ENCODE measurements at regions not wholly inside any gene's neighbourhood (a gene's known extent, or its start where the extent isn't known, plus 50 kb on each side); places are given as distances from the start of the nearest gene placed in this dataset.
"Not testable (repeated sequence)": the region's sequence is repeated elsewhere in the genome, so short reads cannot be mapped to it uniquely, and the experiment has no call there.

- Histone ChIP-seq H3K79me2 (ENCODE audit: low read length) (no peaks in the 10 kb centered on the region), H3K4me3 (ENCODE audit: low read length) (no peak overlapping the region), H2AFZ (ENCODE audit: low read length) (no peak overlapping the region), H3K27ac (ENCODE audit: low read length) (no peak overlapping the region), H3K9ac (ENCODE audit: low read length) (no peak overlapping the region), H3K9me2 (replicated peaks; ENCODE audit: insufficient read depth, low read length) (no peaks in the 10 kb centered on the region), H3K27me3 (ENCODE audit: low read length) (no peaks in the 10 kb centered on the region), H4K20me1 (ENCODE audit: insufficient read depth, low read depth, low read length) (no peaks in the 10 kb centered on the region), H3K36me3 (ENCODE audit: insufficient read depth, low read length) (no peaks in the 10 kb centered on the region), H3K4me2 (ENCODE audit: low read depth, low read length, poor library complexity, severe bottlenecking) (no peak overlapping the region), H3K4me1 (ENCODE audit: low read length) (no peaks in the 10 kb centered on the region), H3K9me3 (ENCODE audit: low read length) (no peaks in the 10 kb centered on the region)
- DNase-seq, result no peak
Observed at GRCh38 chr12:67546746-67547145, 101.8 kb upstream of the DYRK2 start.

GRCh38 chr12:67555075-67555717 lies 93.3 kb upstream of the DYRK2 start:
- H3K27ac ChIP-seq (ENCODE audit: low read length); H4K20me1 ChIP-seq (ENCODE audit: insufficient read depth, low read depth, low read length); H3K36me3 ChIP-seq (ENCODE audit: insufficient read depth, low read length); H3K9me3 ChIP-seq (ENCODE audit: low read length); DNase-seq; H2AFZ ChIP-seq (ENCODE audit: low read length); H3K4me2 ChIP-seq (ENCODE audit: low read depth, low read length, poor library complexity, severe bottlenecking); H3K79me2 ChIP-seq (ENCODE audit: low read length); H3K9ac ChIP-seq (ENCODE audit: low read length); H3K4me1 ChIP-seq (ENCODE audit: low read length); H3K27me3 ChIP-seq (ENCODE audit: low read length); H3K4me3 ChIP-seq (ENCODE audit: low read length); H3K9me2 ChIP-seq (replicated peaks; ENCODE audit: insufficient read depth, low read length): not testable (repeated sequence)

GRCh38 chr12:67558775-67559174 lies 89.8 kb upstream of the DYRK2 start:
- Histone ChIP-seq H3K4me1 (ENCODE audit: low read length) (no peaks in the 10 kb centered on the region), H2AFZ (ENCODE audit: low read length) (no peak overlapping the region), H3K36me3 (ENCODE audit: insufficient read depth, low read length) (no peaks in the 10 kb centered on the region), H3K9me2 (replicated peaks; ENCODE audit: insufficient read depth, low read length) (no peaks in the 10 kb centered on the region), H3K4me3 (ENCODE audit: low read length) (no peak overlapping the region), H3K27me3 (ENCODE audit: low read length) (no peaks in the 10 kb centered on the region), H3K27ac (ENCODE audit: low read length) (no peak overlapping the region), H3K9me3 (ENCODE audit: low read length) (no peaks in the 10 kb centered on the region), H3K4me2 (ENCODE audit: low read depth, low read length, poor library complexity, severe bottlenecking) (no peak overlapping the region), H4K20me1 (ENCODE audit: insufficient read depth, low read depth, low read length) (no peaks in the 10 kb centered on the region), H3K79me2 (ENCODE audit: low read length) (no peaks in the 10 kb centered on the region), H3K9ac (ENCODE audit: low read length) (no peak overlapping the region)
- no peak for DNase-seq

GRCh38 chr12:67559751-67560150 lies 88.8 kb upstream of the DYRK2 start:
- Histone ChIP-seq H4K20me1 (ENCODE audit: insufficient read depth, low read depth, low read length) (no peaks in the 10 kb centered on the region), H3K9ac (ENCODE audit: low read length) (no peak overlapping the region), H3K27ac (ENCODE audit: low read length) (no peak overlapping the region), H3K4me2 (ENCODE audit: low read depth, low read length, poor library complexity, severe bottlenecking) (no peak overlapping the region), H3K27me3 (ENCODE audit: low read length) (no peaks in the 10 kb centered on the region), H3K4me1 (ENCODE audit: low read length) (no peaks in the 10 kb centered on the region), H3K36me3 (ENCODE audit: insufficient read depth, low read length) (no peaks in the 10 kb centered on the region), H2AFZ (ENCODE audit: low read length) (no peak overlapping the region), H3K4me3 (ENCODE audit: low read length) (no peak overlapping the region), H3K9me2 (replicated peaks; ENCODE audit: insufficient read depth, low read length) (no peaks in the 10 kb centered on the region), H3K79me2 (ENCODE audit: low read length) (no peaks in the 10 kb centered on the region), H3K9me3 (ENCODE audit: low read length) (no peaks in the 10 kb centered on the region)
- no peak for DNase-seq

GRCh38 chr12:67562513-67563287 lies 85.8 kb upstream of the DYRK2 start:
- no peaks in the 10 kb centered on the region for H3K79me2 ChIP-seq (ENCODE audit: low read length)

GRCh38 chr12:67568055-67568454 lies 80.5 kb upstream of the DYRK2 start:
- H3K36me3 ChIP-seq (ENCODE audit: insufficient read depth, low read length), result no peaks in the 10 kb centered on the region
- no peaks in the 10 kb centered on the region for H3K79me2 ChIP-seq (ENCODE audit: low read length)
- H3K27me3 ChIP-seq (ENCODE audit: low read length), result no peaks in the 10 kb centered on the region
- no peaks in the 10 kb centered on the region for H3K9me3 ChIP-seq (ENCODE audit: low read length)
- no peak for DNase-seq
- no peak overlapping the region for H3K27ac ChIP-seq (ENCODE audit: low read length)
- H3K4me1 ChIP-seq (ENCODE audit: low read length), result no peaks in the 10 kb centered on the region
- H2AFZ ChIP-seq (ENCODE audit: low read length), result no peak overlapping the region
- no peak overlapping the region for H3K4me2 ChIP-seq (ENCODE audit: low read depth, low read length, poor library complexity, severe bottlenecking)
- no peak overlapping the region for H3K4me3 ChIP-seq (ENCODE audit: low read length)
- H3K9me2 ChIP-seq (replicated peaks; ENCODE audit: insufficient read depth, low read length), result no peaks in the 10 kb centered on the region
- H4K20me1 ChIP-seq (ENCODE audit: insufficient read depth, low read depth, low read length), result no peaks in the 10 kb centered on the region
- H3K9ac ChIP-seq (ENCODE audit: low read length), result no peak overlapping the region

More at GRCh38 chr12:67562513-67563287, 85.8 kb upstream of the DYRK2 start:
- Histone ChIP-seq H3K27ac (ENCODE audit: low read length) (no peak overlapping the region), H3K9ac (ENCODE audit: low read length) (no peak overlapping the region), H3K4me1 (ENCODE audit: low read length) (no peaks in the 10 kb centered on the region), H4K20me1 (ENCODE audit: insufficient read depth, low read depth, low read length) (no peaks in the 10 kb centered on the region), H3K36me3 (ENCODE audit: insufficient read depth, low read length) (no peaks in the 10 kb centered on the region), H3K4me3 (ENCODE audit: low read length) (no peak overlapping the region), H2AFZ (ENCODE audit: low read length) (no peak overlapping the region), H3K9me2 (replicated peaks; ENCODE audit: insufficient read depth, low read length) (no peaks in the 10 kb centered on the region), H3K27me3 (ENCODE audit: low read length) (no peaks in the 10 kb centered on the region), H3K9me3 (ENCODE audit: low read length) (no peaks in the 10 kb centered on the region), H3K4me2 (ENCODE audit: low read depth, low read length, poor library complexity, severe bottlenecking) (no peak overlapping the region)
- no peak for DNase-seq

- Histone ChIP-seq H3K4me1 (ENCODE audit: low read length) (no peaks in the 10 kb centered on the region), H3K27ac (ENCODE audit: low read length) (no peak overlapping the region), H3K4me2 (ENCODE audit: low read depth, low read length, poor library complexity, severe bottlenecking) (no peak overlapping the region), H3K36me3 (ENCODE audit: insufficient read depth, low read length) (no peaks in the 10 kb centered on the region), H4K20me1 (ENCODE audit: insufficient read depth, low read depth, low read length) (no peaks in the 10 kb centered on the region), H3K9me3 (ENCODE audit: low read length) (no peaks in the 10 kb centered on the region), H3K9ac (ENCODE audit: low read length) (no peak overlapping the region), H3K9me2 (replicated peaks; ENCODE audit: insufficient read depth, low read length) (no peaks in the 10 kb centered on the region), H2AFZ (ENCODE audit: low read length) (no peak overlapping the region), H3K27me3 (ENCODE audit: low read length) (no peaks in the 10 kb centered on the region), H3K4me3 (ENCODE audit: low read length) (no peak overlapping the region), H3K79me2 (ENCODE audit: low read length) (no peaks in the 10 kb centered on the region)
- no peak for DNase-seq
Observed at GRCh38 chr12:67572492-67572891, 76.1 kb upstream of the DYRK2 start.

- no peaks in the 10 kb centered on the region for H3K4me1 ChIP-seq (ENCODE audit: low read length)
- H3K27me3 ChIP-seq (ENCODE audit: low read length), result no peaks in the 10 kb centered on the region
- no peaks in the 10 kb centered on the region for H3K79me2 ChIP-seq (ENCODE audit: low read length)
- no peak overlapping the region for H3K27ac ChIP-seq (ENCODE audit: low read length)
- H3K9me3 ChIP-seq (ENCODE audit: low read length), result no peaks in the 10 kb centered on the region
- no peak for DNase-seq
- H3K36me3 ChIP-seq (ENCODE audit: insufficient read depth, low read length), result no peaks in the 10 kb centered on the region
- no peak overlapping the region for H2AFZ ChIP-seq (ENCODE audit: low read length)
- H3K9ac ChIP-seq (ENCODE audit: low read length), result no peak overlapping the region
- no peaks in the 10 kb centered on the region for H3K9me2 ChIP-seq (replicated peaks; ENCODE audit: insufficient read depth, low read length)
- no peak overlapping the region for H3K4me2 ChIP-seq (ENCODE audit: low read depth, low read length, poor library complexity, severe bottlenecking)
- H4K20me1 ChIP-seq (ENCODE audit: insufficient read depth, low read depth, low read length), result no peaks in the 10 kb centered on the region
- no peak overlapping the region for H3K4me3 ChIP-seq (ENCODE audit: low read length)
Observed at GRCh38 chr12:67573566-67573965, 75.0 kb upstream of the DYRK2 start.
